ENCODE measurements at regions not wholly inside any gene's neighbourhood (a gene's known extent, or its start where the extent isn't known, plus 50 kb on each side); places are given as distances from the start of the nearest gene placed in this dataset.

- TF ChIP-seq EP300 (IDR thresholded peaks at IDR 0.05) (no peak), CTCF (IDR thresholded peaks at IDR 0.05) (no peak), POLR2A (IDR thresholded peaks at IDR 0.05) (no peak), POLR2AphosphoS5 (IDR thresholded peaks at IDR 0.05) (no peak)
- intact Hi-C loops (cut with DNase I) = no loop called here
- 16 to 52% methylated on average over 2 of the region's 2 CpGs for WGBS, 2 donors
- Histone ChIP-seq H3K27ac (no peak overlapping the region), H3K4me3 (no peak overlapping the region), H3K27me3 (peaks cover 0 to 2% (median 0%) of the 10 kb centered on the region in 3 donors), H3K36me3 (no peaks in the 10 kb centered on the region), H3K4me1 (no peaks in the 10 kb centered on the region), H3K9me3 (no peaks in the 10 kb centered on the region)
- no peak for DNase-seq
Measured at GRCh38 chr6:8246403-8246802, 144.1 kb upstream of the EEF1E1 start.

DNA sequence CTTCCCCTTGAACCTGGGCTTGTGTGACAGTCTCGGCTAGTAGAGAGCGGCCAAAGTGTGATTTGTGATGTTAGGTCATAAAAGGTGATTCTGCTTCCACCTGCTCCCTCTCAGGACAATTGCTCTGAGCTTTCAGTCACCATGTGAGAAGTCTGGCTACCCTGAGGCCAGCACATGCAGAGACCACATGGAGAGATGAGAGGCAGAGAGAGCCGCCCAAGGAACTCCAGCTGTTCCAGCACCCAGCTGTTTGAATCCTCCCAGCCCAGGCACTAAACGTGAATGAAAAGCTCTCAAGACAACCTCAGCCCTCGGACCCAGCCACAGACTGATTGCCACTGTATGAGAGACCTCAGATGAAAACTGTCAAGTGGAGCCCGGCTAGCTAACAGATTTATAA is 143.4 kb upstream of the EEF1E1 start:
- H3K27me3 ChIP-seq = peaks cover 0 to 2% (median 0%) of the 10 kb centered on the region in 3 donors
- intact Hi-C loops (cut with DNase I) = no loop called here
- TF ChIP-seq CTCF (IDR thresholded peaks at IDR 0.05) (no peak), POLR2AphosphoS5 (IDR thresholded peaks at IDR 0.05) (no peak), EP300 (IDR thresholded peaks at IDR 0.05) (no peak), POLR2A (IDR thresholded peaks at IDR 0.05) (no peak)
- H3K4me3 ChIP-seq = no peak overlapping the region
- no peak overlapping the region for H3K27ac ChIP-seq
- no peak for DNase-seq
- no peaks in the 10 kb centered on the region for H3K4me1 ChIP-seq
- H3K9me3 ChIP-seq = no peaks in the 10 kb centered on the region
- no peaks in the 10 kb centered on the region for H3K36me3 ChIP-seq
- 45 to 47% methylated on average over 6 of the region's 6 CpGs for WGBS, 2 donors

- DNase-seq = no peak
- intact Hi-C loops (cut with DNase I) = no loop called here
- 58 to 64% methylated on average over 3 of the region's 3 CpGs for WGBS, 2 donors
Measured at GRCh38 chr6:8243475-8243874, 141.1 kb upstream of the EEF1E1 start.

DNA sequence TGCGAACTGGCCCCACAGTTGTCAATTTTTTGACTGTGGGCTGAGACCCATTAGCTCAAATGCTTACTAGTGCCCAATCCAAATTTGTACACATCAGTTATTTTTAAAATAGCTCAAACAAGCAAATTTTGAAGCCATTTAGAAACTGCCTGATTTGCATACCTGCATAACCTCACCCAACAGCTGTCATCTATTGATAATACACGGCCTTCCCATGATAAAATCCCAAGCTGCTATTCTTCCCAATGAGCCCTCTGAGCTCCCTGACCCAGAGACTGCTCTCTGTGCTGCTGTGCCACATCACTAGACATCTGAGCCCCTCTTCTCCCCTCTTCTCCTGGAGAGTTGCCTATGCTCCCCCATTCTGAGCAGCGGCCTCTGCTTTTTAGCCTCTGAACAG is 140.5 kb upstream of the EEF1E1 start:
- no peak overlapping the region for H3K27ac ChIP-seq
- intact Hi-C loops (cut with DNase I) = no loop called here
- no peaks in the 10 kb centered on the region for H3K36me3 ChIP-seq
- no peak for TF ChIP-seq POLR2A (IDR thresholded peaks at IDR 0.05)
- no peak for TF ChIP-seq CTCF (IDR thresholded peaks at IDR 0.05)
- DNase-seq = no peak
- H3K9me3 ChIP-seq = no peaks in the 10 kb centered on the region
- H3K27me3 ChIP-seq = peaks cover 0 to 2% (median 0%) of the 10 kb centered on the region in 3 donors
- 81 to 90% methylated on average over 3 of the region's 3 CpGs for WGBS, 2 donors
- no peak overlapping the region for H3K4me3 ChIP-seq
- H3K4me1 ChIP-seq = no peaks in the 10 kb centered on the region

More at GRCh38 chr6:8243475-8243874, 141.1 kb upstream of the EEF1E1 start:
- H3K4me3 ChIP-seq = no peak overlapping the region
- no peaks in the 10 kb centered on the region for H3K9me3 ChIP-seq
- H3K27me3 ChIP-seq = peaks cover 0 to 2% (median 0%) of the 10 kb centered on the region in 3 donors
- H3K4me1 ChIP-seq = no peaks in the 10 kb centered on the region
- H3K36me3 ChIP-seq = no peaks in the 10 kb centered on the region
- no peak for TF ChIP-seq POLR2A (IDR thresholded peaks at IDR 0.05)
- TF ChIP-seq CTCF (IDR thresholded peaks at IDR 0.05) = no peak
- TF ChIP-seq POLR2AphosphoS5 (IDR thresholded peaks at IDR 0.05) = no peak
- no peak for TF ChIP-seq EP300 (IDR thresholded peaks at IDR 0.05)
- no peak overlapping the region for H3K27ac ChIP-seq

DNA sequence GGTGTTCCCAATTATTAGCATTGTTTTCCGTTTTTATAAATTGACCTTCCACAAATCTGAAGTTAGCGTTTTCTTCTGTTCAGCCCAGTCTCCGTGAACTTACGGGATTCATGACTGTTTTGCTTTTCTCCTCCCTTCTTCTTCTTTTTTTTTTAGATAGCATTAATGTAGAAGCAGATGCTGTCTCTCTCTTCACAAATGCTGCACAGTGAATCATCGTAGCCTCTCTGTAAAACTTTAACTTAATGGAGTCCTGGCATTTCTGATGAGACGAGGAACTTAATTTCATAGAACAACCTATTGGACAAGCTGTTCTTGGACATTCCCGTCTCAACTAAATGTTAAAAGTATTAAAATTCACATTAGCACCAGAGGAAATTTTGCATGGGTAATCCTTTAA is 138.0 kb upstream of the EEF1E1 start:
- Histone ChIP-seq H3K9me3 (no peaks in the 10 kb centered on the region), H3K4me3 (no peak overlapping the region), H3K36me3 (no peaks in the 10 kb centered on the region), H3K4me1 (no peaks in the 10 kb centered on the region), H3K27ac (no peak overlapping the region), H3K27me3 (peaks cover 0 to 2% (median 0%) of the 10 kb centered on the region in 3 donors)
- 67 to 71% methylated on average over 7 of the region's 7 CpGs for WGBS, 2 donors
- intact Hi-C loops (cut with DNase I) = no loop called here
- DNase-seq = no peak
- no peak for TF ChIP-seq CTCF (IDR thresholded peaks at IDR 0.05)
- TF ChIP-seq POLR2A (IDR thresholded peaks at IDR 0.05) = no peak
- TF ChIP-seq EP300 (IDR thresholded peaks at IDR 0.05) = no peak
- no peak for TF ChIP-seq POLR2AphosphoS5 (IDR thresholded peaks at IDR 0.05)
